NCI-H526 treated with DMSO at 0.1 percent for 48 hours (cell line): ENCODE measurements at regions not wholly inside any gene's neighbourhood (a gene's known extent, or its start where the extent isn't known, plus 50 kb on each side); places are given as distances from the start of the nearest gene placed in this dataset.

Experiments
- DNase-seq: peaks from one replicate; lab custom pipeline; 2025; lab: John Stamatoyannopoulos, UW

GRCh38 chr11:45518141-45518832 lies 147.1 kb downstream of the CHST1 start:
- DNase-seq = no peak

- DNase-seq = no peak
Observed at GRCh38 chr11:45517171-45517770, 148.2 kb downstream of the CHST1 start.

GRCh38 chr11:45513821-45514340 lies 151.5 kb downstream of the CHST1 start:
- no peak for DNase-seq

DNA sequence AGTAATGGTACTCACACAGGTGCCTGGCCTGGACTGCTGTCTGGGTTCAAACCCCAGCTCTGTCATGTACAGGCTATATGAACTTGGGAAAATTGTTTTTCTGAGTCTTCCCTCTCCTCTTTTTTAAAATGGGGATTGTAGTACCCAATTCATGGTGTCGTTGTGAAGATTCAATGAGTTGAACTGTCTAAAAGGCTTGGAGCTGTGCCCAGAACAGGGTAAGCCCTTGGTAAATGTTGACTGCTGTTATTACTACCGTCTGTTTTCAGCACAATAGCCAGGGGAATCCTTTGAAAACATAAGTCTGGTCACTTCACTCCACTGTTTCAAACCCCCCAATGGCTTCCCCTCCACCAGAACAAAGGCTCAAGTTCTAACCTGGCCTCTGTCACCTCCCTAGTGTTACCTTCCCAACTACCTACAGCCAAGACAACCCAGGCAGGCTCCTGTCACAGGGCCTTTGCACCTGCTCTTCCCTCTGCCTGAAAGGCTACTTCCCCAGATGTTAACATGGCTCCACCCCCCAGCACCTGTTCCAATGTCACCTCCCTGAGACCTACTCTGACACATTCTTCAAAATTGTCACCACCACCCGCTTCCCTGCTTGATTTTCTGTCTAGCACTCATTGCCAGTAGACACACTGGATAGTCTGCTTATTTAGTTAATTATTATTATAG lies 152.8 kb downstream of the CHST1 start:
- DNase-seq = no peak

- DNase-seq = no peak
Observed at GRCh38 chr11:45511566-45511965, 153.9 kb downstream of the CHST1 start.

GRCh38 chr11:45507916-45508315 lies 157.5 kb downstream of the CHST1 start:
- no peak for DNase-seq

DNA sequence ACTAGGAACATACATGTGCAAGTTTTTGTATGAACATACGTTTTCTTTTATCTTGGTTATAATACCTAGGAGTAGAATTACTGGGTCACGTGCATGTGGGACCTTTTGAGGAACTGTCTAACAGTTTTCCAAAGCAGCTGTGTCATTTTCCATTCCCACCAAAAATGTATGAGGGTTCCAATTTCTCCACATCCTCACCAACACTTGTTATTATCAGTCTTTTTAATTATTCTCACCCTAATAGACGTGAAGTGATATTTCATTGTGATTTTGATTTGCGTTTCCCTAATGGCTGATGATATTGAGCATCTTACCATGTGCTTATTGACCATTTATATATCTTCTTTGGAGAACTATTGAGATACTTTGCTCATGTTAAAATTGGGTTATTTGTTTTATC lies 162.1 kb downstream of the CHST1 start:
- DNase-seq = no peak

- DNase-seq = no peak
Observed at GRCh38 chr11:45502226-45502545, 163.2 kb downstream of the CHST1 start.

GRCh38 chr11:45501392-45502225 lies 163.8 kb downstream of the CHST1 start:
- DNase-seq = no peak

DNA sequence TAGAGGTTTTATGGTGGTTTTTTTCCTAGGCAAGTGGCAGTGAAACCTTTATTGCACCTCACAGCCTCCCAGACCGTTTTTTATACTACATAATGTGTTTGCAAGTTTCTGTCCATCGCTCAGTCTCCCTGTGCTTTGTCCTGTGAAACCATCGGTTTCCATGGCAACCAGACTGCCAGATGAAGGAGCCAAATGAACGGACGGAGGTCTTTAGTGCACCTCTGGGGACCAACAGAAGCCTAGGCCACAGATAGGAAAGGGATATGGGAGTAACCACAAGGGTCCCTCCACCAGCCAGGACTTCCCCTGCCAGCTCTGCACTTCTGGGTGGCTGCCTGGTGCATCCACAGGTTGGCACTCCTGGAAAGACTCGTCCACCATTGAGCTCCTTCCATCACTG lies 165.0 kb downstream of the CHST1 start:
- DNase-seq = no peak

- no peak for DNase-seq
Observed at GRCh38 chr11:45494738-45495137, 170.7 kb downstream of the CHST1 start.

GRCh38 chr11:45489281-45489905 lies 176.0 kb downstream of the CHST1 start:
- no peak for DNase-seq

- no peak for DNase-seq
Observed at GRCh38 chr11:45486461-45486860, 179.0 kb downstream of the CHST1 start.

- DNase-seq = no peak
Observed at GRCh38 chr11:45485070-45485707, 180.2 kb downstream of the CHST1 start.

DNA sequence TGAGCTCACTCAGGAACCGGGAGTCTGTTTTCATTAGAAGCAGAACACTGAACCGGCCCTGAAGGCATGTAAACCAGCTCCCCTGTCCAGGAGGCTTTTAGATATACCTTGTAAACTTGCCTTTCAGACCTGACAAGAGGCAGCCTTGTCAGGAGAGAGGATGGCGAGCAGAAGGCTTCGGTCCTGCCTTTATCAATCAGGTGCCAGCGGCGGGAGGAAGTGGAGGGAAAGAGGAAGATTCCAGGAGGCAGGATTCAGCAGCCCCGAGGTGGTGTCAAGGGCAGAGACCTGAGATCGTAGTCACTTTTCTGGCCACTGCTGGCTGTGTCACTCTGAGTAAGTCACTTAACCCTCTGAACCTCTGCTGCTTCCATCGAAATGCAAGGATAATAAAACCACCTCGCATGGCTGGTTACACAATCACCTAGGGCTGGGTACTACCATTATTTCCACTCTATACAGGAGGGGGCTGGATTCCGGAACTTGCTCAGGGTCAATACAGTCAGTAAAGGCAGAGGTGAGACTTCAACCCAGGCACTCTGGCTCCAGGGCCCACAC lies 181.0 kb downstream of the CHST1 start:
- DNase-seq = no peak

DNA sequence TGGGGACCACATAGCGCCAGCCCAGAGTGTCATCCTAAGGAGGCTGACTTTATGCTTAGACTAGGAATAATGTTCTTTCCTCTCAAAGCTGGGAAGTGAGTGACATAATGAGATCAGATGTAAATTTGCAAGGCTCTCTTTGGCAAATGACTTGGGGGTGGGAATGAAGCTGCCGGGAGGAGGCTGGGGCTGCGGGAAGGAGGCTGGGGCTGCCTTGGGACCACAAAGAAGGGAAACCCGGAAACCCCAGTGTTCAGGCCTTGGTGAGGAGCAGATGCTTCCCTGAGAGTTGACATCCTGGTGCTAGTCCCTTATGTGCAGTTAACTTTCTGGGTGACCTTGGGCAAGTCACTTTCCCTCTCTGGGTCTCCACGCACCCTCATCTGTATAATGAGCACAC lies 182.0 kb downstream of the CHST1 start:
- DNase-seq = no peak

- no peak for DNase-seq
Observed at GRCh38 chr11:45482331-45482730, 183.1 kb downstream of the CHST1 start.

DNA sequence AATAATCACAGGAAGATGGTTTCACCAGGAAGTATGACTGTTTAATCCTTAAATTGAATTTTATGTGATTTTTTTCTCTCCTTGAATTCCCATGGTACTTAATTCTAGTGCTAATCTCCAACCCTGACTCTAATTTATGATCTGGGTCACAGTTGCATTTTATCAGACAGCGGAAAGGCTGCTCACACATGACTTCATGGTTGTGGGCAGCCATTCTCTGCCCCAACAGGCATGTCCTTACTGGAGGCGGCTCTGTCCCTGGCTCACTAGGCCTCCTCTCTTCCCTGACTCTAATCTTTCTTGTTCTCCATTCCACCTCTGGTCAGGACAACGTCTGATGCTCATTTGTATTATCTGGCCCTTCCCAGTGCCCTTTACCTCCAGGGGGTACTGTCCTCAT lies 184.4 kb downstream of the CHST1 start:
- no peak for DNase-seq

DNA sequence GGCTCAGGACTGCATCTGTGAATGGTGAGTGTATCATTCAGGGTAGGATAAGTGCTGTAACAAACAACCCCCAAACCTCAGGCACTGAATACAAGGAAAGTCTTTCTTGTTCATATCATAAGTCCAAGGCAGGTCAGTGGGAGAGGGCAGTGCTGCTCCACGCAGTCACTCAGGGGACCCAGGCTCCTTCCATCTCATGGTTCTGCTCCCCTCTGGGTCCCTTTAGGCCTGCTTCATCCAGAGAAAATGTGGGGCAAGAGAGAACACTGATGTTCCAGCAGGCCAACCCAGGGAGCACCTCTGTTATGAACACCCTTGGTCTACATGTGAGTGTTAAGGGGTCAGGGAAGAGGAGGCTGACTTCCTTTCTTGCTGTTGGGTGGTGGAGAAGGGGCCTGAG lies 187.8 kb downstream of the CHST1 start:
- no peak for DNase-seq

DNA sequence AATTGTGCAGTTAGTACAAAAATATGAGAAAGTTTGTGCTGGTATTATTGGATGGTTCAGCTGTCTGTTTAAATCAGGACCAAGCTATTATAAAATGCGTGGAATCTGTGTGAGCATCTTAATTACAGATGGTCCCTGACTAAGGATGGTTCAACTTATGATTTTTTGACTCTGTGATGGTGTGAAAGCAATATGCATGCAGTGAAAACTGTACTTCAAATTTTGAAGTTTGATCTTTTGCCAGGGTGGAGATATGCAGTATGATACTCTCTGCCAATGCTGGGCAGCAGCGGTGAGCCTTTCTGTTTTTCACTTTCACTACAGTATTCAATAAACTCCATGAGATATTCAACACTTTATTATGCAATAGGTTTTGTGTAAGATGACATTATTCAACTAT lies 189.3 kb downstream of the CHST1 start:
- no peak for DNase-seq

GRCh38 chr11:45475173-45475572 lies 189.0 kb upstream of the SYT13 start:
- no peak for DNase-seq
